ENCODE measurements at regions not wholly inside any gene's neighbourhood (a gene's known extent, or its start where the extent isn't known, plus 50 kb on each side); places are given as distances from the start of the nearest gene placed in this dataset.
A peak's percentile ranks its signal among the peaks of the same experiment; 100 is the strongest.
"Not testable (repeated sequence)": the region's sequence is repeated elsewhere in the genome, so short reads cannot be mapped to it uniquely, and the experiment has no call there.

DNA sequence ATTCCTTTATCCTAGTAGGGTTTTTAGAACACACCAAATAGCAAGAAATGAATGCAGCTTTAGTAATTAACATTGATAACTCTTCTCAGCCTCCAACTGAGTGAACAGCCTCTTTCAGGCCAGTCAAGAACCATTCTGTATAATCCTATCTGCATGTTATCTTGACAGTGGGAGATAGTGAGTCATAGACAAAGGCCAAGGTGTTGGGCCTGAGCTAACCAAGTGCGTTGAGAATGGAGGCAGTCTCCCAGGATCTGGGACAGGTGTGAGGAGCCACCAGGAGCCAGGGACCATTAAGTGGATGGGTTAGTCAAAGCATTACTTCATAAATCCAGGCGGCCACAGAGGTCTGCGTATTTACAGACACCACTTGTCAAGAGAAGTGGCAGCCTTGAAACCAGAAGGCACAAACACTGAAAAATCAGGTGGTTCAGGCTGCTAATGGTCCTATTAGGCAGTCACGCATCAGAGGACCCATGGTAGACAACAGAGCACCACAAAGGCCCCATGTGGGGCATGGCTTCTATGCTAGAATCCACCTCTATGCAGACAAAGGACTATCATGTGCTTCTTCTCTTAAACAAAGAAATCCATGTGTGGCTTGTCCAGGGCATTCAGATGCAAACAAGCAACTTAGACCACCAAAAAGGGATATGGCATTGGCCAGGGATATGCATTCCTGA lies 409.7 kb upstream of the PIK3R1 start:
- H3K27me3 ChIP-seq = no peaks in the 10 kb centered on the region
- intact Hi-C loops (cut with DNase I) = no loop called here
- TF ChIP-seq POLR2AphosphoS5 (IDR thresholded peaks at IDR 0.05; ENCODE audit: insufficient read depth in 1 of 2, low read depth in 1 of 2) = no peak
- no peak for TF ChIP-seq POLR2A (IDR thresholded peaks at IDR 0.05)
- H3K9me3 ChIP-seq = no peaks in the 10 kb centered on the region
- no peaks in the 10 kb centered on the region for H3K36me3 ChIP-seq
- DNase-seq (ENCODE audit: extremely low spot score in 2 of 2) = no peak
- peaks cover 5% of the 10 kb centered on the region for H3K4me1 ChIP-seq
- H3K27ac ChIP-seq = no peak overlapping the region
- H3K4me3 ChIP-seq = no peak overlapping the region

DNA sequence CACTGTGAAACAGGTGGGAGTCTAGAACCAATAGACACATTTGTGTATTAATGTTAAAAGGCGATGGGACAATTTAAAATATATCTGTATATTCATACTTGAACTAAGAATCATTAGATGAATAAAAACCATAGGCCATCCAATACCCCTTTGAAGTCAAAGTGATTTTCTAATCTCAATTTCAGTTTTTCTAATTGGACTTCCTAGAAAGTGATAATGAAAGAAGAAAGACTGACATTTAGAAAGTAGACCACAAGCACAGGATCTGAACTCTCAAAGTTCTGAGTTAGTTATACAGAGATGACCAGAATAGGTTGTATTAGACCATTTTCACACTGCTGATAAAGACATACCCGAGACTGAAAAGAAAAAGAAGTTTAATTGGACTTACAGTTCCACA lies 412.8 kb upstream of the PIK3R1 start:
- Histone ChIP-seq H3K36me3 (no peaks in the 10 kb centered on the region), H3K27ac (no peak overlapping the region), H3K4me3 (no peak overlapping the region), H3K27me3 (no peaks in the 10 kb centered on the region), H3K9me3 (no peaks in the 10 kb centered on the region), H3K4me1 (peaks cover 13% of the 10 kb centered on the region)
- TF ChIP-seq POLR2AphosphoS5 (IDR thresholded peaks at IDR 0.05; ENCODE audit: insufficient read depth in 1 of 2, low read depth in 1 of 2) (no peak), POLR2A (IDR thresholded peaks at IDR 0.05) (no peak)
- TF ChIP-seq, protein P1, sequence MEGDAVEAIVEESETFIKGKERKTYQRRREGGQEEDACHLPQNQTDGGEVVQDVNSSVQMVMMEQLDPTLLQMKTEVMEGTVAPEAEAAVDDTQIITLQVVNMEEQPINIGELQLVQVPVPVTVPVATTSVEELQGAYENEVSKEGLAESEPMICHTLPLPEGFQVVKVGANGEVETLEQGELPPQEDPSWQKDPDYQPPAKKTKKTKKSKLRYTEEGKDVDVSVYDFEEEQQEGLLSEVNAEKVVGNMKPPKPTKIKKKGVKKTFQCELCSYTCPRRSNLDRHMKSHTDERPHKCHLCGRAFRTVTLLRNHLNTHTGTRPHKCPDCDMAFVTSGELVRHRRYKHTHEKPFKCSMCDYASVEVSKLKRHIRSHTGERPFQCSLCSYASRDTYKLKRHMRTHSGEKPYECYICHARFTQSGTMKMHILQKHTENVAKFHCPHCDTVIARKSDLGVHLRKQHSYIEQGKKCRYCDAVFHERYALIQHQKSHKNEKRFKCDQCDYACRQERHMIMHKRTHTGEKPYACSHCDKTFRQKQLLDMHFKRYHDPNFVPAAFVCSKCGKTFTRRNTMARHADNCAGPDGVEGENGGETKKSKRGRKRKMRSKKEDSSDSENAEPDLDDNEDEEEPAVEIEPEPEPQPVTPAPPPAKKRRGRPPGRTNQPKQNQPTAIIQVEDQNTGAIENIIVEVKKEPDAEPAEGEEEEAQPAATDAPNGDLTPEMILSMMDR (IDR thresholded peaks at IDR 0.05) = no peak
- DNase-seq (ENCODE audit: extremely low spot score in 2 of 2) = no peak
- intact Hi-C loops (cut with DNase I) = no loop called here

DNA sequence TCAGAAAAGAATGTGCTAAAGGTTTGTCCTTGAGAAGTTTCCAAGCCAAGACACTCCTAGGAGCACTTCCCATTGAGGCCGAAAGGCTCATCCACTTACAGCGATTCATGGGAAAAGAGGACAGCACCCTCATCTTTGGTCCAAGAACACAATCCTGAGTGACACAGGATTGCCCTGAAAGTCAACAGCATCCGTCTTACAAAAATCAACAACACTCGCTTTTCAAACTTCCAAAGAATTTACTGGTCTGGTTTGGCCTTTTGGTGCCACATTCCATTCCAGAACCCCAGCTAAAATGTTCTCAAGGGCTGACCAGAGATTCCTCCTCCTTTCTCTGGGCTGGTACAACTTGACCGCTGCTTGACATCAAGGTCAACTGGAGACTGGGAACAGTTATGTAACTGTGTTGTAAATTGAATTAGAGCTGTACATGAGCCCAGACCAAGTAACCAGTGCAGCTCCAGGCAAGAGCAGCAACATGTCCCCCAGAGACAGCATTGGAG lies 415.8 kb upstream of the PIK3R1 start:
- peaks cover 25% of the 10 kb centered on the region for H3K4me1 ChIP-seq
- no peaks in the 10 kb centered on the region for H3K36me3 ChIP-seq
- no peak overlapping the region for H3K4me3 ChIP-seq
- TF ChIP-seq, protein P1 (IDR thresholded peaks at IDR 0.05) = peak in 1 of 3 experiments; percentile 25
- no peak for TF ChIP-seq POLR2A (IDR thresholded peaks at IDR 0.05)
- TF ChIP-seq POLR2AphosphoS5 (IDR thresholded peaks at IDR 0.05; ENCODE audit: insufficient read depth in 1 of 2, low read depth in 1 of 2) = peak; percentile 38 to 57
- DNase-seq (ENCODE audit: extremely low spot score in 2 of 2) = peak in 1 of 2 donors; percentile 92
- H3K9me3 ChIP-seq = no peaks in the 10 kb centered on the region
- H3K27ac ChIP-seq = peak overlapping the region; percentile 75
- intact Hi-C loops (cut with DNase I) = no loop called here
- H3K27me3 ChIP-seq = no peaks in the 10 kb centered on the region

DNA sequence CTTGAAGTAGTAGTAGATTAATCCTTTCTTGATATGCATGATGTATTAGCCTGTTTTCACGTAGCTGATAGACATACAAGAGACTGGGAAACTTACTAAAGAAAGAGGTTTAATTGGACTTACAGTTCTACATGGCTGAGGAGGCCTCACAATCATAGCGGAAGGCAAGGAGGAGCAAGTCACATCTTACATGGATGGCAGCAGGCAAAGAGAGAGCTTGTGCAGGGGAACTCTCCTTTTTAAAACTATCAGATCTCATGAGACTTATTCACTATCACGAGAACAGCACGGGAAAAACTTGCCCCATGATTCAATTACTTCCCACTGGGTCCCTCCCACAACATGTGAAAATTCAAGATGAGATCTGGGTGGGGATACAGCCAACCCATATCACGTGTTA lies 417.1 kb upstream of the PIK3R1 start:
- H3K36me3 ChIP-seq; H3K4me3 ChIP-seq; H3K27me3 ChIP-seq; H3K9me3 ChIP-seq; intact Hi-C loops (cut with DNase I); DNase-seq (ENCODE audit: extremely low spot score in 2 of 2): not testable (repeated sequence)
- H3K4me1 ChIP-seq = peaks cover 25% of the 10 kb centered on the region
- peak overlapping the region; percentile 50 for H3K27ac ChIP-seq

DNA sequence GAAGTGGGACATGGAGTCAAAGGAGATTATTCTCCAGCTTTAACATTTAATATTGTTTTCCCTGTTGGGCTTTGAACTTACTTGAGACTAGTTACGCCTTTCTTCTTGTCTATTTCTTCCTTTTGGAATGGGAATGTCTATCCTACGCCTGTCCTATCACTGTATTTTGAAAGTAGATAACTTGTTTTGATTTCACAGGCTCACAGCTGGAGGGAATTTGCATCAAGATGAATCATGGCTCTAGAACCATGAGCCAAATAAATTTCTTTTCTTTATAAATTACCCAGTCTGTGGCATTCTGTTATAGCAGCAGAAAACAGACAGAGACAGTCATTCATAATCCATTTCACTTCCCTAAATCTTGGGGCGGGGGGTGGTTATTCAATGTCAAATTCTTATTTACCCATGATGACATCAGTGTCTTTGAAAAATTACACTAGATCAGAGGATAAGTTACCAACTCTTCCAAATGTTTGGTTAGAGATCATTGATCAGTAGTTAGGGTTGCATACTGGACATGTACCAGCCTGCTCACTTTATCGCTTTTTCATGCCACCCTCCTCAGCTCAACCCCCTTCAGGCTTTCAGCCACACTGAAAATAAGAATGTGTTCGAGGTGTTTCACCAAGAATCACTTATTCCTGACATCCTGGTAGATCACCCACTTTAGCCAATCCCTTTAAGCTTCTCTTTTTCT lies 419.6 kb upstream of the PIK3R1 start:
- intact Hi-C loops (cut with DNase I) = no loop called here
- Histone ChIP-seq H3K36me3 (no peaks in the 10 kb centered on the region), H3K4me3 (no peak overlapping the region), H3K27ac (peak overlapping the region; percentile 15), H3K4me1 (peaks cover 22% of the 10 kb centered on the region), H3K9me3 (no peaks in the 10 kb centered on the region), H3K27me3 (no peaks in the 10 kb centered on the region)
- TF ChIP-seq, protein P1 (IDR thresholded peaks at IDR 0.05) = no peak
- no peak for TF ChIP-seq POLR2A (IDR thresholded peaks at IDR 0.05)
- TF ChIP-seq POLR2AphosphoS5 (IDR thresholded peaks at IDR 0.05; ENCODE audit: insufficient read depth in 1 of 2, low read depth in 1 of 2) = no peak
- no peak for DNase-seq (ENCODE audit: extremely low spot score in 2 of 2)

DNA sequence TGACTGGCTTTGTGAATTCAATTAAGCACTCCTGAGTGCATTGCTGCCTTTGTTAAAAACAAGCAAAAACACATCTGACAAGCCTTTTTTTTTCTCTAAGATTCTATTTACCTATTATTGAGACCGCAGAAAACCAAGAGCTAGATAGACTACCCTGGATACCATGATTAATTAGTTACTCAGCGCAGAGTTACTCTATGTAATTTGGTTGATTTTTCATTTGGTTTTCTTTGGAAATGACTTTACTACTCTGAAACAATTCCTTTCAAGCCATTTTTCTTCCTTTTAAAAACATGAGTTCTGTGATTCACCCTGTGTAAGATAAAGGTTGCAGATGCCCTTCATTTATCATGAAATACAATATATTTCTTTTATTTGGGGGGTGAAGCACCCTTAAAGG lies 421.6 kb upstream of the PIK3R1 start:
- intact Hi-C loops (cut with DNase I) = no loop called here
- Histone ChIP-seq H3K4me1 (peaks cover 13% of the 10 kb centered on the region), H3K27ac (no peak overlapping the region), H3K27me3 (no peaks in the 10 kb centered on the region), H3K4me3 (no peak overlapping the region), H3K36me3 (no peaks in the 10 kb centered on the region), H3K9me3 (no peaks in the 10 kb centered on the region)
- TF ChIP-seq, protein P1 (IDR thresholded peaks at IDR 0.05) = no peak
- TF ChIP-seq POLR2A (IDR thresholded peaks at IDR 0.05) (no peak), POLR2AphosphoS5 (IDR thresholded peaks at IDR 0.05; ENCODE audit: insufficient read depth in 1 of 2, low read depth in 1 of 2) (no peak)
- DNase-seq (ENCODE audit: extremely low spot score in 2 of 2) = no peak

Measured in vagina (tissue), 2 donors.